Testis (tissue), 2 donors: ENCODE measurements at regions not wholly inside any gene's neighbourhood (a gene's known extent, or its start where the extent isn't known, plus 50 kb on each side); places are given as distances from the start of the nearest gene placed in this dataset.

Source experiments
- DNase-seq: peaks from one replicate; pipeline ENCODE4 v3.0.0-alpha.2; 2019
- H3K27ac ChIP-seq, 2 donors: fragments of 200-600 bp; sonication (generic); one replicate each; pipeline ENCODE4 v1.5.1; 2019
- H3K27me3 ChIP-seq: fragments of 200-600 bp; sonication (generic); one replicate; pipeline ENCODE4 v1.5.1; 2019
- H3K36me3 ChIP-seq: fragments of 200-600 bp; sonication (generic); one replicate; pipeline ENCODE4 v1.5.1; 2017; ENCODE audit warnings: low read depth; ENCODE audit errors: missing control alignments
- H3K4me1 ChIP-seq: fragments of 200-600 bp; sonication (generic); one replicate; pipeline ENCODE4 v1.5.1; 2019
- H3K4me3 ChIP-seq, 2 donors: fragments of 200-600 bp; sonication (generic); one replicate each; pipeline ENCODE4 v1.5.1; 2017 to 2019
- H3K9me3 ChIP-seq: fragments of 200-600 bp; sonication (generic); one replicate; pipeline ENCODE4 v1.5.1; 2017
- CTCF ChIP-seq, 3 experiments: fragments of 450-650 bp in 2 of 3; fragments of 200-600 bp in 1 of 3; sonication (generic) in 1 of 3; IDR thresholded peaks; one replicate each; pipeline ENCODE4 v1.5.1; 2016 to 2019; ENCODE audit warnings: antibody characterized with exemption in 3 of 3, mild to moderate bottlenecking in 2 of 3, moderate library complexity in 1 of 3
- POLR2A ChIP-seq: fragments of 450-650 bp; IDR thresholded peaks from one replicate; pipeline ENCODE4 v1.6.1; 2017; ENCODE audit warnings: antibody characterized with exemption, mild to moderate bottlenecking, moderate library complexity
- WGBS, 2 donors: methylation state at CpG; one replicate each; pipeline ENCODE4 v1.1.5; 2018; 5-methylcytosine and 5-hydroxymethylcytosine counted together
- intact Hi-C: fragments of 100-400 bp; cut with DNase I; formaldehyde crosslinking; loops from one replicate; pipeline ENCODE4 v1.15.1; 2023; ENCODE audit warnings: low total_unique reads

GRCh38 chr4:152064282-152064681 lies 303.5 kb upstream of the GATB start:
- Histone ChIP-seq H3K9me3 (no peaks in the 10 kb centered on the region), H3K4me1 (no peaks in the 10 kb centered on the region), H3K27ac (no peak overlapping the region), H3K36me3 (no peaks in the 10 kb centered on the region), H3K4me3 (no peak overlapping the region), H3K27me3 (no peaks in the 10 kb centered on the region)
- TF ChIP-seq POLR2A (no peak), CTCF (IDR thresholded peaks at IDR 0.05) (no peak)
- DNase-seq = no peak
- intact Hi-C loops = no loop called here
- 73 to 85% methylated on average over 2 of the region's 2 CpGs for WGBS, 2 donors

GRCh38 chr4:152063621-152064240 lies 302.9 kb upstream of the GATB start:
- no peak overlapping the region for H3K4me3 ChIP-seq
- intact Hi-C loops = no loop called here
- H3K4me1 ChIP-seq = no peaks in the 10 kb centered on the region
- WGBS, 2 donors = 72 to 75% methylated on average over 12 to 13 of the region's 13 CpGs
- no peaks in the 10 kb centered on the region for H3K27me3 ChIP-seq
- H3K27ac ChIP-seq = no peak overlapping the region
- no peaks in the 10 kb centered on the region for H3K9me3 ChIP-seq
- DNase-seq = no peak
- no peaks in the 10 kb centered on the region for H3K36me3 ChIP-seq
- no peak for TF ChIP-seq CTCF (IDR thresholded peaks at IDR 0.05)
- no peak for TF ChIP-seq POLR2A

GRCh38 chr4:152062936-152063620 lies 302.3 kb upstream of the GATB start:
- 70 to 72% methylated on average over 2 of the region's 2 CpGs for WGBS, 2 donors
- no peaks in the 10 kb centered on the region for H3K27me3 ChIP-seq
- H3K9me3 ChIP-seq = no peaks in the 10 kb centered on the region
- DNase-seq = no peak
- H3K4me1 ChIP-seq = no peaks in the 10 kb centered on the region
- H3K36me3 ChIP-seq = no peaks in the 10 kb centered on the region
- H3K4me3 ChIP-seq = no peak overlapping the region
- intact Hi-C loops = no loop called here
- no peak overlapping the region for H3K27ac ChIP-seq
- no peak for TF ChIP-seq POLR2A
- no peak for TF ChIP-seq CTCF (IDR thresholded peaks at IDR 0.05)

GRCh38 chr4:152054731-152055130 lies 293.9 kb upstream of the GATB start:
- Histone ChIP-seq H3K4me1 (no peaks in the 10 kb centered on the region), H3K27me3 (no peaks in the 10 kb centered on the region), H3K9me3 (no peaks in the 10 kb centered on the region), H3K27ac (no peak overlapping the region), H3K4me3 (no peak overlapping the region), H3K36me3 (no peaks in the 10 kb centered on the region)
- no peak for DNase-seq
- TF ChIP-seq POLR2A (no peak), CTCF (IDR thresholded peaks at IDR 0.05) (no peak)
- 57 to 58% methylated on average over 3 of the region's 3 CpGs for WGBS, 2 donors
- intact Hi-C loops = no loop called here
